ENCODE measurements at regions not wholly inside any gene's neighbourhood (a gene's known extent, or its start where the extent isn't known, plus 50 kb on each side); places are given as distances from the start of the nearest gene placed in this dataset.
"Not testable (repeated sequence)": the region's sequence is repeated elsewhere in the genome, so short reads cannot be mapped to it uniquely, and the experiment has no call there.

GRCh38 chr11:87970762-87971161 lies 204.5 kb downstream of the RAB38 start:
- DNase-seq (ENCODE audit: low read depth) = no peak

DNA sequence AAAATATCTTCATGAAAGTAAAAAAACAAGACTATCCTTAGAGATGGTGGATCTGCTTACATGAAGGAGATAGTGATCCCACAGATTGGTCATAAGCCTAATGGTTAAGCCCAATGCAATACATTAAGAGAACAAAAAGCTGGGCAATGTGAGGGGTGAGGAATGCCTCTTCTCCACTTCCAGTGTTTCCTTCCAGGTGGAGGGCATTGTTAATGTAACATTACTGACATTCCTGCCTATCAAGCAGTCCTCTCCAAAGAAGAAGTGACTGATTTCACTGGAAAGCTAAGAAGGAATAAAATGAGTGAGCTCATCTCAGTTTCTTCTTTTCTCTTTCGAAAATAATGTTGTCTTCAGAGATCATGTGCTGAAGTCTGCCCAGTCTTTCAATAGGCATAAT lies 207.8 kb downstream of the RAB38 start:
- no peak for DNase-seq (ENCODE audit: low read depth)

GRCh38 chr11:87966694-87967093 lies 208.5 kb downstream of the RAB38 start:
- no peak for DNase-seq (ENCODE audit: low read depth)

DNA sequence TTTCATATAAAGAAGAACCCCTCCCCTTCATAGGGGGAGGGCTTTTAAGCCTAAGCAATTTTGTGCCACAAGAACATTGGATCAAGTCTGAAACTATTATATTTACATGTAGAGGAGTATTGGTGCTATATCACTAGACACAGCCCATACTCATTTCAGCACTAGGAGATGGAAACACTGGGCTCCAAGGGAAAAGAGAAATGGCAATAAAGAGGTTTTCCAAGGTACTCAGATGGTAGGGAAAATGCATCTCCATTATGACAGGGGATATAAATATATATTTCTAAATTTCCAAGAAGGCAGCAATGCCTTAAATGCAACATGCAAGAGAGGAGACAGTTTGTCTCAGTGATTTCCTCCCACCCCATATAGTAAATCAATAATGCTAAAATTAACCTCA lies 209.0 kb downstream of the RAB38 start:
- no peak for DNase-seq (ENCODE audit: low read depth)

GRCh38 chr11:87961606-87962005 lies 213.6 kb downstream of the RAB38 start:
- DNase-seq (ENCODE audit: low read depth) = no peak

- DNase-seq (ENCODE audit: low read depth) = no peak
Observed at GRCh38 chr11:87957961-87958360, 217.3 kb downstream of the RAB38 start.

GRCh38 chr11:87954476-87954875 lies 220.8 kb downstream of the RAB38 start:
- DNase-seq (ENCODE audit: low read depth) = no peak

DNA sequence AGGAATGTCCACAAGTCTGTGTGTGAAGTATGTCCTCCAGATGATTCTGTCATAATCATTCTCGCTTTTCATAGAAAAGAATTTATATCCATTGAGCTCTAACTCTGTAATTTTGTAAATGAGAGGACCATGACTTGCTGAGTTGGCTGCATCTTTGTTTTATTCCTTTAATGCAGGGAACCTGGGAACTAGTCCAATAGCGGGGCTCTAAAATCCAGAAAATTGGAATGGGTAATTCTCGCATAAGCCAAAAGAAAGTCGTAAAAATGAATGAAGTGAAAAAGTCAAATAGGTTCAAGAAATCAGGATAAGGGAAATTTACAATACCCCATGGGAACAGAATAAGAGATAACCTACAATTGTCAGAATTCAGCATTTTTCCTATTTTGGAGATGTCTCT lies 232.5 kb downstream of the RAB38 start:
- no peak for DNase-seq (ENCODE audit: low read depth)

DNA sequence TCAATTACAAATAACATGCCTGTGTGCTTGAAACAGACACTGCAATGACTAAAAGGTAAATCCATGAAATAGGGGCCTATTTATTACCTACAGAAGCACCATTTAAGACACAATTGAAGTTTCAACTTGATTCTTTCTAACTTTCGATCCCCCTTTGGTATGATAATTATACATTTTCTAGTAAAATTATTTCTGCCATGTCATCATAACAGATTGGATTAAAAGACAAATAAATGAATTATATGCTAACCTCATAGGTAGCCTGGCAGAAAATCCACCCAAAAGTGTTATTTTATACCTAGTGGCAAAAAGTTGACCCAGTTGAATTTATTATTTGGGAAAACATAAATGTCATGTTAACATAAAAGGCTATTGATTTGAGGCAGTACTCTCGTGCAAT lies 241.1 kb downstream of the RAB38 start:
- DNase-seq (ENCODE audit: low read depth) = no peak

DNA sequence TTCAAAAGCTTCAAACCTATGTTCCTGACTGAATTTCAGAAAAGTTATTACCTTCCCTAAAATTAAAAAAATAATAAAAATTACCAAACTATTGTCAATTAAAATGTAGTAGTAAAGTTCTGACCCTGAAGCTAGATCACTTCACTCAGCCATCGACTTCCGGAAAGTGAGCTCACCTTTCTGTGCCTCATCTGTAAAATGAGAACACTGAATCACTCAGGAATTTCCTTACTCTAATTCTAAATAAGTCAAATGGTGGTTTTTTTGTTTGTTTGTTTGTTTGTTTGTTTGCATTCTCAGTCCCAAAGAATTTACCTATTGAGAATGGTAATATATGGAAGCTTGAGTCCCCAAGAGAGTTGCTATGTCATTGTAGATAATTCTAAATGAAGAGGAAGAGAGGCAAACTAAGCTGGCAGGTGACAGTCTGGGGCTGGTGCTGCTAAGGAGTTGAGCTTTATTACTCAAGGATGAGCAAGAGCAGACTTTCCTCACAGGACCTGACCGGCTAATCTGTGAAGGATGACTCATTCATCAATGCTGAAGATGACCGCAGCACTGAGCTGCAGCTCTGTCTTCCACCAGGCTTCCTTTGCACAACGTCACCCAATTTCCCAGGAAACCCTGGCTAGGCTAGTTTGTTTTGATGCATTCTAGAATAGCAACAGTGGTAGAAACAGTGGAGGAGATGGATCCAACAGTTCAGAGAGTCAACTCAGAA lies 248.8 kb downstream of the RAB38 start:
- DNase-seq (ENCODE audit: low read depth) = peak; percentile 81

DNA sequence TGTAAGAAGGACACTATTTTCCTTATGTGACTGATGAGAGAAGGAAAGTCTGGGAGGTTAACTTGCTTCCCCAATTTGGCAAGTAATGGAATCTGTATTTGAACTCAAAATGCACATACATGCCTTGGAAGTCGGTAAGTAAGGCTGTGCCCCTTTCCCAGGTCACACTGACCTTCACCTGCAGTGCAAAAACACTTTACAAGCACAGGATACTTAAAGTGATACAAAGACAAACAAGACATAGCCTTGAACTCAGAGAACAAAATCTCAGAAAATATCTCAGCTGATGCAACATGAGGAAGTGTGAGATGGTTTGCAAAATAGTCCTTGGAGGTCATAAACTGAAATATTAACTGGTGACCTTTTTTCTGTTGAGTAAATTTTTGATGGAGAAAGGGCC lies 251.1 kb downstream of the RAB38 start:
- no peak for DNase-seq (ENCODE audit: low read depth)

DNA sequence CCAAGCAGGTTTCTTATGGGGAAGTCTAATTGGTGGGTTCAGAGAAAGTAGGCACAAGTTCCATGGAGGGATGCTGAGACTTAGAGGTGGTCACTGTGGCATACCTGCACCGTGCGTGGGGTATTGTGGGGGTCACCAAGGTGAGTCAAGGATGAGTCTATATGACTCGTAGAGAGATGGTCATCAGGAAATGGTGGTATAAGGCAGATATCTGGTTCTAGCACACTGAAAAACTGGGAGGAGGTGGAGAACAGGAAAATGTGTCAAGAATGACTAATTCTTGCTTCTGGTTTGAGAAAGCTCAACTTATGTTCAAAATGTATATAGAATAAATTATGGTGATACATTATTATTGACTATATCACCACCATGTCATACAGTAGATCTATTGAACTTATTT lies 258.1 kb downstream of the RAB38 start:
- DNase-seq (ENCODE audit: low read depth) = no peak

DNA sequence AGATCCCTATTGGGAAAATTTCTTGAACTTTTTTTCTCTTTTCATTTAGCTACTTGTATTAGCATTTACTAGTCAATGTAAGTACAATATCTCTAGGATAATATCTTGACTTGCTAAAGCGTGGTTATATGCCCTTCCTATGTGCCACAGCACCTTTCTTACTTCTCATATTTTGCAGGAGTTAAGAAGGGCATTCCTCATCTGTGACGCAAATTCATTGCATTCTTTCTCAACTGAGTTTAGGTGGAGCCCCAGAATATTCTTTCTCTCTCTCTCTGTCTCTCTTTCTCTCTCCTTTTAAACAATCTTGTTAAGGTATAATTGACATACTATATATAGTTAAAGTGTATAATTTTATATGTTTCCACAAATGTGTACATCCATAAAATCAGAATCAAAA lies 266.1 kb downstream of the RAB38 start:
- no peak for DNase-seq (ENCODE audit: low read depth)

DNA sequence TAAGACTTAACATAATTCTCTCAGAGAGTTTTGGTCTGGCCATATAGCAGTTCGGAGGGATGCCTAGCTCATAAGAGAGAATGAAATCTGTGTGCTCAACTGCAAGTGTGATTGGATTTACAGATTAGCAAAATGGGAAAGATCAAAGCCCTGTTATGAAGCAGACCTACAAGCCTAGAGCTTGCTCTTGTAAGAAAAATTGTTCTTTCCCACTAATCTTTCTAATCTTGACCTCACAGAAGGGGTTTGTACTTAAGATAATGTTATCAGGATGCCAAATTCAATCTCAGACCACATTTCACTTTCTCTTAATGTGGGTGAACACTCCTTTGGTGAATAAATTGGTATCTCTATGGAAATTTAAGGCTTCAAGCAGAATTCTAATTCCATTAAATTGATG lies 267.2 kb downstream of the RAB38 start:
- no peak for DNase-seq (ENCODE audit: low read depth)

GRCh38 chr11:87903345-87903744 lies 271.9 kb downstream of the RAB38 start:
- no peak for DNase-seq (ENCODE audit: low read depth)

DNA sequence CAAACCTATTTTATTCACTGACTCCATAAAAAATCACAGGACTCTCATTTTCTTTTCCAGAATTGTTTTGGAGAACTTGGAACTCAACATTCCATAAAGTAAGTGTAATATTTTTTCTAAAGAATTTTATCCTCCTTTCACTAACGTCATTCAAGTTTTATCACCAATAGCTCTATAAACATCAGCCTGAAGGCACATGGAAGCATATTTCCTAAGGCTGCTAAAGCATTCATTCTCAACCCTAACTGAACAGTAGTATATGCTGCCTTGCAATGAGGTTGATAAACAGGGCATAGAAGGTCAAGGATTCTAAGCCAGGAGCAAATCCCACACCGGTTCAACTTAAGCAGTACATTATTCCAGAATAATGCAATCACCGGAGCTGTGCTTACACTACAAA lies 273.9 kb downstream of the RAB38 start:
- DNase-seq (ENCODE audit: low read depth) = no peak

DNA sequence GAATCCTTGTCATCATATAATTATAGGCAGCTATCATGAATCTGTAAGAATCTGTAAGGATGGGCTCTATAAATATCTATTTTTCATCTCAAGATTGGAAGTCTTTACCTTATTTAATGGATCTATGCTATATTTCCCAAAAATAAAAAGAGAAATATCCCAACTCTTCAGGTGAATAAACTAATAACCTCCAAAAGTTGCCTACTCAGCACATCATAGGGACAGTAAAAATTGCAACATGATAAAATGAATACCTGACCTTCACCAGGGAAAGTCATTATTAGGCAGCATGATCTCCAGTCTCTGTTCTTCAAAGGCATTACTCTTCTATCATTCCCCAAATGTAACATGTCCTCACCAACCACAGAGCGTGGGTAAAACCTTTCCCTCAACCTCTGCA lies 277.3 kb downstream of the RAB38 start:
- no peak for DNase-seq (ENCODE audit: low read depth)

- no peak for DNase-seq (ENCODE audit: low read depth)
Observed at GRCh38 chr11:87897071-87897470, 278.2 kb downstream of the RAB38 start.

DNA sequence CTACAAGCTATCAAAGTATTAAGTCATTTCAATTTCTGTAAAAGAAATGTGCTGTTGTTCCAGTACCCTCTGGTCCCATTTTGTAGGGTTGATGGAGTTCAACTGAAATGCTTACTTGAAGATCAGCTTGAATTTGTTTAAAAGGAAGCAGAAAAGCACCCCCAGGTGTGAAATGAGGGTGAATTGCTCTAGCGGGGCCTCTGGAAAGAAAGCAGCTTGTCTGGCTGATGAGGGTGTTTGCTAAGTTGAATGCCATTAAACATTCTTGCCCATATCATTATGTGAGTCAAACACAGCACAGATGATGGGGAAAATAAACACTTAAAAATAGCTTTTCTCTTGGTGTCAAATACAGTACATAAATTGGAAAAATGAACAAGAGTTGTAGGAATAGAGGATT lies 280.3 kb downstream of the RAB38 start:
- no peak for DNase-seq (ENCODE audit: low read depth)

- DNase-seq (ENCODE audit: low read depth) = no peak
Observed at GRCh38 chr11:87892291-87892690, 283.0 kb downstream of the RAB38 start.

- DNase-seq (ENCODE audit: low read depth) = no peak
Observed at GRCh38 chr11:87889126-87889525, 286.1 kb downstream of the RAB38 start.

DNA sequence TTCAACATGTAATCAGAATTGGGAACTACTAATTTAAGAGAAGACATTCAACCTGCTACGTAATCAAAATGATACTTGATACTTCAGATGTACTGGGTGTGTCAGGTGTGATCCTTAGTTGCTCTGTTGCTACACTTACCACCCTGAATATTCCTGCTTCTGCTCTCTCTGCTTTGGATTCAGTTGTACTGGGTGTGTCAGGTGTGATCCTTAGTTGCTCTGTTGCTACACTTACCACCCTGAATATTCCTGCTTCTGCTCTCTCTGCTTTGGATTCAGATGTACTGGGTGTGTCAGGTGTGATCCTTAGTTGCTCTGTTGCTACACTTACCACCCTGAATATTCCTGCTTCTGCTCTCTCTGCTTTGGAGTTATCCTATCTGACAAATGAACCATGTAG lies 290.2 kb downstream of the RAB38 start:
- DNase-seq (ENCODE audit: low read depth) = not testable (repeated sequence)

DNA sequence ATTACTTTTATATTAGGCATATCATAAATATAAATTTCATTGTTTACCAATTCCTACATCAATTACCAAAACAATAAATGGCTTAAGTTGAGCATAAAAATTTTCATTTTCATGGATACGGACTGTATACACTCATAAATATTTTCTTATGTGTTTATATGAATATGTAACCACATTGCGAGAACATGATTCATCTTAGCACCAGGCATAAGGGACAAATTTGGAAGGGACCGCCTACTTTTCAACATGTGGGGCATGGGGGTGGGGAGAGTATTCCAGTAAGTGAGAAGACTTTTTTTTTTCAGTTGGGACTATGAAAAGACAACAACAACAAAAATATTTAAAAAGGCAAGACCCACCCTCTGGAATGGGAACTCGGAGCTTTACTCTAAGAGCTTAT lies 296.1 kb downstream of the RAB38 start:
- peak; percentile 2 for DNase-seq (ENCODE audit: low read depth)

DNA sequence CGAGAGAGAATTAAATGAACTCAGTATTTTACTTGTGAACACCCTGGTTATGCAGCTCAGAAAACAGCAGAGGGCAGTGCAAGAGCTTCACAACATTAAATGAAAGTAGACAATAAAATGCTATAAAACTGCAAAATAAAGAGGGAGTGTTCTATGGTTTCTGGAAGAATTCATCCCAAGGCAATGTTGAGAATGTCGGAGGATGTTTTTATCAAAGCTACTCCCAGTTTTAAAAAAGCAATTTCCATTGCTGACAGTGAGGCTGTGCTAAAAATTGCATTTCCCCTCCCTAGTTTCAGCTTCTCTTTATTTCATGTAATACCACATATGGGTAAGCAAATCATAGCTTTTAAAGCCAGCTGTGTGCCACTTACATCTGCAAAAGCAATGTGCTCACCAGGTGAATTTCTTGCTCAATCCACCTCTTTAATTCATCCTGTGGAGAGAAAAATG lies 296.8 kb downstream of the RAB38 start:
- peak; percentile 60 for DNase-seq (ENCODE audit: low read depth)

DNA sequence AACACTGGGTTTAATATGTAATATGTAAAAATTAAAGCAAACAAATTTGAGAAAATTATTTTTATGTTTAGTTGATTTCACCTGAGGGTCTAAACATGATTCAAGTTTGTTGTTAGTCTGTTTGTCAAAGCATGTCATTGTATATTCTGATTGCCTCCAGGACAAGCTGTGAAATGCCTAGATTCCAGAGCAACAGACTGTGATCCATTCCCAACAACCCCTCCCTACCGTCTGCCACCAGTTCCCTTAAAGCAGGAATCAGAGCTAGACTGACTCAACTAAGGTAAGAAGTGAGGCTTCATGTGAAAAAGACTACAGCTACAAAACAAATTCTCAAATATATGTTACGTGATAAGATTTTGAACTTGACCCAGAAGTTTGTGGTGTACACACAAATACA lies 304.2 kb downstream of the RAB38 start:
- no peak for DNase-seq (ENCODE audit: low read depth)
